ENCODE measurements at regions not wholly inside any gene's neighbourhood (a gene's known extent, or its start where the extent isn't known, plus 50 kb on each side); places are given as distances from the start of the nearest gene placed in this dataset.
"Not testable (repeated sequence)": the region's sequence is repeated elsewhere in the genome, so short reads cannot be mapped to it uniquely, and the experiment has no call there.

GRCh38 chr2:196277002-196277401 lies 105.6 kb upstream of the STK17B start:
- DNase-seq (ENCODE audit: low read depth in 2 of 2): no peak

- no peak for DNase-seq (ENCODE audit: low read depth in 2 of 2)
Measured at GRCh38 chr2:196278491-196278911, 107.1 kb upstream of the STK17B start.

DNA sequence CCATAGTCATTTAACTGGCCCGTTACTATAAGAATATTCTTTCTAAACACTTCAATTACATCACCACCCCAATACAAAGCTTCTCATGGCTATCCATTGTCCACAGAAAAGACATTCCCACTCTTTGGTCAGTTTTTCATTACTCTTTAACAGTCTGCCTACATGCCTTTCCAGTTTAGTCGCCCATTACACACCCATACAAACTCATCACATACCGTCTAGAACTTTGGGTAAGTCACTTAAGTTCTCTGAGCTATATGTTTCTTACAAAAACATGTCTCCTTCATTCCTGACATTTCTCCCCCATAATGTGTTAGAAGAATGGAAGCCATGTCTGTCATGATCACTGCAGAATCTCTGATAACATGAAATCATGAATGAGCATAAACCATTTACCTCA lies 108.2 kb upstream of the STK17B start:
- DNase-seq (ENCODE audit: low read depth in 2 of 2): no peak

GRCh38 chr2:196284144-196284844 lies 112.9 kb upstream of the STK17B start:
- no peak for DNase-seq (ENCODE audit: low read depth in 2 of 2)

GRCh38 chr2:196284866-196285557 lies 113.6 kb upstream of the STK17B start:
- no peak for DNase-seq (ENCODE audit: low read depth in 2 of 2)

DNA sequence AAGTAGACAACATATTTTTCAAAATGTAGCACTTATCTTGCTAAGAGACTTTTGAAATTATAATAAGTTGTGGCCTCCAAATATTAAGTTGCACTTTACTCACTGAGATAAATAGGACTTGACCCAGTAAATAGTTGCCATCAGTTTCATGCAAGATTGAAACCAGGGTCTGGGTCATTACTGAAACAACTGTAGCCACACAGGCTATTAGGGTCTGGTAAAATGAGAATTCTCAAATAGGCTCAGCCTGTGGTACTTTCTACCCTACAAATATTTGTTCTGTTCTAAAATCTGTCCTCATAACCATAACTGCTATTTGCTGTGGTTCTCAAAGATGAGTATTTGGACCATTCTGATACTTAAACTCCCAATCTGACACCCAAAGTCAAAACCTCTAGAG lies 115.4 kb upstream of the STK17B start:
- DNase-seq (ENCODE audit: low read depth in 2 of 2): no peak

GRCh38 chr2:196287523-196287922 lies 116.1 kb upstream of the STK17B start:
- no peak for DNase-seq (ENCODE audit: low read depth in 2 of 2)

- no peak for DNase-seq (ENCODE audit: low read depth in 2 of 2)
Measured at GRCh38 chr2:196288006-196288538, 116.7 kb upstream of the STK17B start.

DNA sequence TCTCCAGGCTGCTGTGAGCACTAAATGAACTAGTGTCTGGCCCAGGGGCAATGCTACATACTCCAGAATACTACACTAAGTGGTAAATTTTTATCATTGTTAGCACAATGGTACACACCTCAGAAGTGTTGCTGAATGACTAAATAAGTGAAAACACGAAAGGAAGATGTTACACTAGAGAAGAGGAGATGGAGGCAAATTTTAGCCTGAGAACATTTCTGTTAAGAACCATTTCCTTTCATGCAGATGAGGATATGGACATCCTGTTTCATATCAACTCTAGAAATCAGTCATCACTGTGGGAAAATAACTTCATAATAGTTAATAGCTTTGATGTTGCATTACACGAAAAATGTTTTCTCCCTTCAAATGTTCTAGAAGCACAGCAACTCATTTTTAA lies 117.6 kb upstream of the STK17B start:
- no peak for DNase-seq (ENCODE audit: low read depth in 2 of 2)

- DNase-seq (ENCODE audit: low read depth in 2 of 2): no peak
Measured at GRCh38 chr2:196290136-196290535, 118.8 kb upstream of the STK17B start.

DNA sequence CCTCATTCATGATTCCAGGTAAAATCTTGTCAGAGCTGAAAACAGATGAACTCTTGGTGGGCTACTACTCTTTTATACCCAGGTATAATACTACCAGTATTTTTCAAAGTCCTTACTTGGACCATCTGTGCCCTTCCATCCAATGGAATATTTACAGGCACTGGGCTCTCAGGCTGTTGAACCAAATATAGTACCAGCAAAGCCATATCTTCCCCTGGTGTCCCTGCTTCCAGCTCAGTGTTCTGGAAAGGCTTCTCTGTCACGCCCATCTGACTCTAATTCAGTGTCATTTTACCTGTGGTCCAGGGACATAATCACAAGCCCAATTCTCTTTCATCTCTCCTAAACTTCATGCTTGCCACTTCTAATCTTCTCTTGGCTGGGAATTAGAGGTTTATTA lies 119.2 kb upstream of the STK17B start:
- DNase-seq (ENCODE audit: low read depth in 2 of 2): no peak

- DNase-seq (ENCODE audit: low read depth in 2 of 2): no peak
Measured at GRCh38 chr2:196291426-196291825, 120.0 kb upstream of the STK17B start.

DNA sequence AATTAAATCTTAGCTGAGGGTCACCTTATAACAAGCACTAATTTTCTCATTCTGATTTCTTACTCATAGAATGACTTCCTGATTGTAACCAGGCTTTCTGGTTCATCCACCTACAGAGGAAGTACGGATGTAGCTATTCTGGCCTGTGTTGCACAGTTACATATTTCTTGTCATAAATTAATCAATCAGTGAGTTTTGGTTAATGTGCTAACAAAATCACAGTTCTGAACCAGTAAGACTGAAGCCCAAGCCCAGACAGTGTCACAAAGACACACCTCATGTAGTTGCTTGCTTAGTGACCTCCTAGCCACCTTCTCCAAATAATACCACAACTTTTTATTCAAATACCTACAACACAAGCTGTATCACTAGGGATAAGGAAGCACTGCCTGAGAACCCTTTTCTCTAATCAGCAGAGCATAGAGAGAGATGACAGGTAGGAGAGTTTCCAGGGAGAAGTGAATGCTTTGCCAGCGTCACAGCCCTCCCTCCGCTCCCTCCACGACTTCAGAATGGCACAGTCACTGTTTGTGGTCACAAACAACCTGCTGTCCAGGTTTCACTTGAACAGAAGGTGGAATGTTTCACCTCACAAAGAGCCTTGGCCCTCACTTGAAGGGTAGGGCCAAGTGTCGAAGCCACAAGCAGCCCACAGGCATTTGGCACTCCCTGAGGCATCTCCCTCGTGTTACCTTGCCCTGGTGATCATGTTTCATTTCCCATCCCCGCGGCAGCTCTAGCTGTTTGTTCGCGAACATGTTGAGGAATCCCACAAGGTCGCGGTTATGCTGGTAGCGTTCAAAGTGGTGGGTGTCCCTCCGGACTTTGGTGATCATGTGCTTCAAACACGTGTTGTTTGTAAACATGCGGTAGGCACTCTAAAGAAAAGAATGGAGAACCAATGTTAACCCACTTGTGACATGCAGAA lies 120.8 kb upstream of the STK17B start:
- DNase-seq (ENCODE audit: low read depth in 2 of 2): no peak

DNA sequence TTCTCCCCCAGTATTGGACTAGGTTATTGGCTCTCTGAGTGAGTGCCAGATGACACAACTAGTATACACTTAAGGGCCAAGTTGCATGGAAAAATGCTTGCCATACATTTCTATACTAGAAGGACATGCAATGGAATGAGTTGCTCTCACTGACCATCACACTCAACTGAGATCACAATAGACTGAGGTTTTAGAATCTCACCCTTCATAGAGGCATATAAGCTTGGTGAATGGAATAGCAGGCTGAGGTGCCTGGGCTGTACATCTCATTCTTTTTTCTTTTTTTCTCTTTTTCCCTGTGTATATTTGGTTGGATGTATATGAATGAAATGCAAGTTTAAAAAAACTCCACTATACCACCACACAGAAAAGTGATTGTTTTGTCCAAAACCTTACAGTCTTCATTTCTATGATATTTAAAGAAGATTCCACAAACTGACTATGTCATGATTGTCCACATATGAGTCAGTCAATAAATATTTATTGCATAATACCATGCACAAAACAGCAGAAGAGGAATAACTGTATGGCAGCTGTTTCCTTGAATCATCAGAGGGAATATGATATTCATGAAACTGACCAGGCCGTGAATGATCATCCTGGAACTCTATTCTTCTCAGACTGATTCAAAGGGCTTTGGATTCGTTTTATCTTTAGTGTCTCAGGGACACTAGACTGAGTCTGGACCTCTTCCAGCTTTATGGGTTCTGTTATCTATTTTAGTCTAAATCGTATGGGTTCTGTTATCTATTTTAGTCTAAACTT lies 122.6 kb upstream of the STK17B start:
- DNase-seq (ENCODE audit: low read depth in 2 of 2): no peak

GRCh38 chr2:196294516-196294909 lies 123.1 kb upstream of the STK17B start:
- DNase-seq (ENCODE audit: low read depth in 2 of 2): no peak

- DNase-seq (ENCODE audit: low read depth in 2 of 2): no peak
Measured at GRCh38 chr2:196295005-196295404, 123.6 kb upstream of the STK17B start.

DNA sequence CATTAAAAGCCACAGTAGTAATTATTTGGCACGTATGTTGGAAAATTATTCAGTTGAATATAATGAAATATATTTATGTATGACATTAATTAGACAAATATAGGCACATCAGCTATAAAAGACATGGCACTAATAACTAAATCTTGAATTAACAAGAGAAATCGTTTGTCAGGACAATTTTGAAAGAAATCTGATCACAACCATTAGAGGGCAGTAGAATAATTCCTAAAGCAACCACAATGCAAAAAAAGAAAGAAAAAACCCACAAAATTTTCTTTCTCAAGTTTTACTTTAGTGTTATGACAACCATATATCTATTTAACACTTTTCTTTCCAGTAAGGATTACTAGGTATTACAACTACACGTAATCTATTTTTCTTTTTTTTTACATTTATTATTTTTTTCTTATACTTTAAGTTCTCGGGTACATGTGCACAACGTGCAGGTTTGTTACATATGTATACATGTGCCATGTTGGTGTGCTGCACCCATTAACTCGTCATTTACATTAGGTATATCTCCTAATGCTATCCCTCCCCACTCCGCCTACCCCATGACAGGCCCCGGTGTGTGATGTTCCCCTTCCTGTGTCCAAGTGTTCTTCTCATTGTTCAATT lies 126.8 kb upstream of the STK17B start:
- not testable (repeated sequence) for DNase-seq (ENCODE audit: low read depth in 2 of 2)

DNA sequence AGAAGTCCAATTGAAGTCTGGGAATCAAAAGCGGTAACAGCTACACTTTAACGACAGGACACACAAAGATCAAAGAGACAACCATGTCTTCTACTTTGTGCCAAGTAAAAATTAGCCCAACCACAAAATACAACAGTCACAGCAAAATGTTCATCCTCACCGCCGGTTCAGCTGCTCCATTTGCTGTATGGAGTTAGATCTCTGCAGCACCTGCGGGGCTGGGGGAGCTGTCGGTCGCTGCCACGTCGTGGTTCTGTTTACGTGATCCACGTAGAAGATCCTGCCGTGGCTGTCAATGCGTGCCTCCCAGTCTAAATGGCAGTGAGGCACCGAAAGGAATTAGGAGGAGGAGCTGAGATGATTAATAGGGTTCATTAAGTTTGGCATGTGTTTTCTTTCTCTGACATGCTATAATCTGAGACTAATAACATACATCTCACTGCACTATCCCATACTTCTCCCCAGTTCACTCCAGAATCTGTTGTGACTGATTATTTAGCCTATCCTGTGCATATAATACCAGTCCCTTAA lies 136.5 kb upstream of the STK17B start:
- DNase-seq (ENCODE audit: low read depth in 2 of 2): no peak

DNA sequence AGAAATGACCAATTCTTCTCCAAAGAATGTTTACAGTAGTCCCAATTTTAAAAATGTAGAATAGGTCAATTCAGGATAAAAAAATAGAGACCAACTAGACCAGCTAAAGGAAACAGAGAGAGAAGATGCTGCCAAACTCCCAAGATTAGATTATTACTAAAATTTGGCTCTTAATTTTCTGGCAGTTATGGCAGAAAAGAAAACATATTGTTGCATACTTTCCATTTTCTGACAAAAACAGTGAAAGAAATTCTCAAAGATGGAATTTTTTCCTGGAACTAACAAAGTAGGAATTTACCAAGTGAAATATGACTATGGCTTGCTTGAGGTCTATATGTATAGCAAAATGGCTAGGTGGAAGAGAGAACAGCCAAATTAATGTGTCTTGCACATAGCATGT lies 138.3 kb upstream of the STK17B start:
- no peak for DNase-seq (ENCODE audit: low read depth in 2 of 2)

DNA sequence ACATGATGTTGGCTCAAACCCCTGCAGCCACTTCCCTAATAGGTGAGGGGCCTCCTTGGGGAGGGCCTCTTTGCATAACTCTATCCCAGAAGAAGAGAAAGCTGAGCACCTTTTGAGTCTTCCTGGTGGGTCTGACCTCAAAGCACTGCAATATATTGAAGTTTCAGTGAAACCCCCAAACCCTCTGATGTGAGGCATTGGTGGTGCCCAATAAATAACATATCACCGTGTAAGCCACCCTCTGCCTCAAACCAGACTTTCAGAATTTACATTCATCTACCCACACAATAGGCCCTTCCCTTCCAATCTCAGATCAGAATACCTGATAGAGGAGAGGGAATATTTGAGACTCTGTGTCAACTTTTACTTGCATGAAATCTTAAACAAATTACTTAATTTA lies 142.8 kb upstream of the STK17B start:
- DNase-seq (ENCODE audit: low read depth in 2 of 2): no peak

DNA sequence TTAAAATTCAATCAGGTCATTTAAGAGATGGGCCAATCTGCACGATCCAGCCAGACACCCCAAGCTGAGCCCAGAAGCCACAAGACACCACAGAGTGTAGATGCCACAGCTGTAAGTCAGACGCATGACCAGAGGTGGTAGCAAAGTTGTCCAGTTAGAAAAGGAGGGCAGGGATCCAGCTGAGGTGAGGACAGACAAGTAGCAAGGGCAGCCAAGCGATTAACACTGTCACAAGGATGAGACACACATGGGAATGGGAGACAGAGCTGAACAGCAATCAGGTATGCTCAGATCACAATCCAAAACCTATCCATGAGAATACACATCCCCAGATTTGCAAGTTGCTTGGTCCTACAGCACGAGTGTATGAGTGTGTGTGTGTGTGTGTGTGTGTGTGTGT lies 143.4 kb upstream of the STK17B start:
- DNase-seq (ENCODE audit: low read depth in 2 of 2): no peak

Measured in stimulated activated CD4-positive, alpha-beta T cell treated with anti-CD3 and anti-CD28 coated beads, Interleukin-1b, Interleukin-23, amount 100 ng/mL, for 1 hour (primary cell).